GM12872 (cell line): ENCODE measurements at regions not wholly inside any gene's neighbourhood (a gene's known extent, or its start where the extent isn't known, plus 50 kb on each side); places are given as distances from the start of the nearest gene placed in this dataset.

Source experiments
- CTCF ChIP-seq: IDR thresholded peaks from 3 replicates; pipeline ENCODE4 v1.5.1; 2011; ENCODE audit warnings: low read depth, mild to moderate bottlenecking, low read length, moderate library complexity; ENCODE audit not compliant: insufficient read depth

- no peak for TF ChIP-seq CTCF
Measured at GRCh38 chr5:92780057-92780456, 801.0 kb downstream of the NR2F1-AS1 start.

GRCh38 chr5:92779536-92779935 is 801.5 kb downstream of the NR2F1-AS1 start:
- no peak for TF ChIP-seq CTCF

DNA sequence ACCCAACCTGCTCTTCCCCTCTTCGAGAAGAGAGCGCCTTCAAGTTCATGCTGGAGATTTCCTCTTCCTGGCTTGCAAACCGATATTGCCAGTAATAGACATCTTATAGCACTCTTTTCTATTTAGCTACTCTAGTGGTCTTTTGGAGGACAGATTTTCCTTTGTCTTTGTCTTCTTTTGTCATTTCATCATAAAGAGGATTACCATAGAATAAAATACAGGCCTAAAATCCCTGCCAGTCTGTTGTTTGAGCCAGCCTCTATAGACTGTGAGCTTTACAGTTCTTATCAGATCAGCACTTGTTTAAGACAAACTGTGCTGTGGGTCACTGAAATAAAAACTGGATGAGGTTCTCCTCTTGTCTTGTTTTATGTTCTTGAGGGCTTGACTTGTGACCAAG is 802.8 kb downstream of the NR2F1-AS1 start:
- no peak for TF ChIP-seq CTCF

GRCh38 chr5:92777421-92777820 is 803.6 kb downstream of the NR2F1-AS1 start:
- no peak for TF ChIP-seq CTCF

GRCh38 chr5:92775711-92776615 is 805.1 kb downstream of the NR2F1-AS1 start:
- TF ChIP-seq CTCF = no peak

GRCh38 chr5:92769978-92770377 is 811.0 kb downstream of the NR2F1-AS1 start:
- no peak for TF ChIP-seq CTCF

- TF ChIP-seq CTCF = no peak
Measured at GRCh38 chr5:92761585-92761984, 819.4 kb downstream of the NR2F1-AS1 start.
